GM18505 (cell line): ENCODE measurements at regions not wholly inside any gene's neighbourhood (a gene's known extent, or its start where the extent isn't known, plus 50 kb on each side); places are given as distances from the start of the nearest gene placed in this dataset.
"Not testable (repeated sequence)": the region's sequence is repeated elsewhere in the genome, so short reads cannot be mapped to it uniquely, and the experiment has no call there.

Experiments used
- ATAC-seq: cut with Tn5 transposase; IDR thresholded peaks from one replicate; pipeline ENCODE4 v1.9.1; 2021; ENCODE audit not compliant: unreplicated experiment
- POLR2A ChIP-seq: IDR thresholded peaks from 4 replicates; pipeline ENCODE4 v1.6.1; 2011; ENCODE audit warnings: borderline replicate concordance; ENCODE audit not compliant: insufficient read depth, insufficient read length; ENCODE audit errors: extremely low read depth

DNA sequence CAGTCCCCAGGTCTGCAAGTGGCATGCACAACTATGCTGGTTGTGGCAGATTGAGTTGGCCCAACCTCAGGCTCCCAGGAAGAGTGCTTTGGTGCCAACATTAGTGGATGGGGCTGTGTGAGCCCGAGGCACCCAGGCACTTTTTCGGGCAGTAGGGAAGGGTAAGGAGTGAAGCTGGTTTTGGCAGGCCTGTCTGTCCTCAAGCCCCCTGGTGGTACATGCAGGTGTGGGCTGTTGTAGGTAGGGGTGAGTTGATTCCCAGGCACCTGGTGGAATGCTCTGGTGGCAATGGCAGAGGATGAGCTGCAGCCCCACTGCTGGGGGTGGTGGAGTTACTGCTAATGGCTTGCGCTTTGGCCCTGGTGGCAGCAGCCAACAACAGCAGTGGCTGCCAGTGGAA, 723.7 kb upstream of the SLITRK1 start:
- ATAC-seq, result no peak
- TF ChIP-seq POLR2A, result no peak

DNA sequence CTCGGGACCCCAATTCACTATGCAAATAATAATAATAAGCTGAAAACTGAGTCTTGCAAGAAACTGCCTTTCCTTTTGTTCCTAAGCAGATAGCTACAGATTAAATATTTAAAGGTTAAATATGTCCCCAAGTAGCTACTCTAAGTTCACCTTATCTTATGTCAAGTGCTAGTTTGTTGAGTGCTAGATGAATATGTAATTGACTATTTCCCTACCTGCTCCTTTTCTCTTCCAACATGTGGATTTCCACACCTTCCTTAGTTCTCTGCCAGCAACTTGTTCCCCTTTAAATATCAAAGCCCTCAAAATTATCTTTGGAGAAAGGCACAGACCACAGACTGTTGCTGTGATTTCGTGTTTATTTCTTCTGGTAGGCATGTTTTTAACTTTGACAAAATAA, 709.2 kb upstream of the SLITRK1 start:
- no peak for TF ChIP-seq POLR2A
- ATAC-seq, result no peak

DNA sequence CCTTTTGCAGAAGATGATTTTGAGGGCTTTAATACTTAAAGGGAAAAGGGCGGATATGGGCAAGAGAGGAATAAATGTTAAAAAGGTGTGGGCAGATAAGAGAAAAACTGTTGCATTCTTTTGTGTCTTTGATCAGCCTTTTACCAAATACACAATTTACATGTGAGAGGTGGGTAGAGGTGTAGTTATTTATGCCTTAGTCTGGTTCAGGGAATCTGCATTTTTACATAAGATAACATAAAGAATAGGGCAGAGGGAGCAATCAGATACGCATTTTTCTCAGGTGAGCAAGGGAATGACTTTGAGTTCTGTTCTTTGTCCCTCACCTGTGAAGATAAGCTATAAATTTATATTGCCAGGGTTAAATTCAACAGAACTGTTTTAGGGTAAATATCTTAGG, 708.4 kb upstream of the SLITRK1 start:
- TF ChIP-seq POLR2A, result no peak
- ATAC-seq, result no peak

DNA sequence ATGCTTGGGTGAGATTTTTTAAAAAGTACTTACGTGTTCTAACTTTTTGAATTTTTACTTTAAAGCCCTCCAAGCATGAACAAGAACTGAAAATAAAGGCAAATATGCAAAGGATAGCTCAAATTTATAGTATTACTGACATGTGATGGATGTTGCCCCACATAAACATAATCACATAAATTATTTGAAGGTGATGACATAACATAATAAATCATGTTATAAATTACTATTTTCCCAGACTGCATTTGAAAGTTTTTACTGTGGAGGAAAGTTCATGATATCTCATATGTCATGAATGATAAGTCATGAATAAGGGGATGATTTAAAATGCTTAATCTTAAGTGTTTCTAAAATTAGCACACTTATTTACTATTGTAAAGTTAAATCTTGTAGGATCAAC, 705.7 kb upstream of the SLITRK1 start:
- ATAC-seq, result no peak
- no peak for TF ChIP-seq POLR2A

DNA sequence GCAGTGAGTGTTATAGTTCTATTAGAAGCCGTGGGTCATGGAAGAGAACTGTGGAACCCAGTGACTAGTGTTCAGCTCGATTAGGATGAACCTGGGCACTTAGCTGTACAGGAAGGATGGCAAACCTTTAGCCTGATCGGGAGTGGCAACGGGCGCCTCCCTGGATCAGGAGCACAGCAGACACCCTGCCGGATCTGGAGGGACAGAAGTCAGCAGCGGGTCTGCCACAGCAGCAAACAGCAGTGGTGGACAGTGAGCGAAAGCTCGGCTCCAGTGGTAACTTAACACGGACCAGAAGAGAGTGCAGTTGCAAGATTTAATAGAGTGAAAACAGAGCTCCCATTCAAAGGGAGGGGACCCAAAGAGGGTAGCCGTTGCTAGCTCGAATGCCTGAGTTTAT, 697.6 kb upstream of the SLITRK1 start:
- ATAC-seq, result not testable (repeated sequence)

DNA sequence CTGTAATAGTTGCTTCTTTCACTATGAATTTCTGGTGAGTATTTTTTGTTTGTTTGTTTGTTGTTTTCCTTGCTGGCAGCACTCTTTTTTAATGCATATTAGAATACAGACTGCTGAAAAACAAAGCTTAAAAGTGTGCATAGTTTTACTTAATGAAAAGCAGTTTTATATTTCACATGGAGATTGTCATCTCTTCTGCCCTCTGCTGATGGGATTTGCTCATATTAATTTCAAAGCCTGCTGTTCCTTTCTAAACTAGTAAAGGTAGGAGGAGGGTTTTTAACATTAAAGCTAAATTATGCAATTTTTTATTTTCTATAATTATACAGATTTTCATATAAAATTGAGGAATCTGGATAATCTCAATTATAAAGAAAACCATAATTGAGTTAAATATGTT, 692.6 kb upstream of the SLITRK1 start:
- ATAC-seq, result no peak
- TF ChIP-seq POLR2A, result no peak

DNA sequence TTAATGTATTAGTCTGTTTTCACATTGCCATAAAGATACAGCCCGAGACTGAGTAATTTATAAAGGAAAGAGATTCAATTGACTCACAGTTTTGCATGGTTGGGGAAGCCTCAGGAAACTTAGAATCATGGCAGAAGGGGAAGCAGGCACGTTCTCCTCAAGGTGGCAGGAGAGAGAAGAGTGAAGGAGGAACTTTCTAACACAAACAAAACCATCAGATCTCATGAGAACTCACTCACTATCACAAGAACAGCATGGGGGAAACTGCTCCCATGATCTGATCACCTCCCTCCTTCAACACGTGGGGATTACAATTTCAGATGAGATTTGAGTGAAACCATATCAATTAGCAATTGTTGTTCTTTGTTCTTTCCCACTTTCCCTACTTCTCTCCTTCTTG, 689.0 kb upstream of the SLITRK1 start:
- TF ChIP-seq POLR2A, result no peak
- ATAC-seq, result no peak

DNA sequence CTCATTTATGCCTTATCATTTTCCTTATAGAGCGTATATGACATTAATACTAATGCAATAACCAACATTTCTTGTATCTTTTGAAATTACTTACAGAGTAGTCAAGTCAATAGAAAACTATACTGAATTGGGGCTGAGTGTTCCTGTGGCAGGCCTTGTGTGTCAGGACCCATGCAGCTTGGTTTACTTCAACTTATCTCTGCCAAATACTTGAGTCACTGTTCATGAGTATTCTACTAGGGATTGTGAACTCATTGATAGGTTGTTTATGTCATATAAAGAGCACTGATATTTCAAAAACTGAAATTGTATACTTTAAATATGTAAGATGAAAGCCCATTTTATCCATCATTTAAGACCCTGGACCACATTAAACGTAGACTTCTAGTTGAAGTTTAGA, 688.6 kb upstream of the SLITRK1 start:
- TF ChIP-seq POLR2A, result no peak
- ATAC-seq, result no peak

DNA sequence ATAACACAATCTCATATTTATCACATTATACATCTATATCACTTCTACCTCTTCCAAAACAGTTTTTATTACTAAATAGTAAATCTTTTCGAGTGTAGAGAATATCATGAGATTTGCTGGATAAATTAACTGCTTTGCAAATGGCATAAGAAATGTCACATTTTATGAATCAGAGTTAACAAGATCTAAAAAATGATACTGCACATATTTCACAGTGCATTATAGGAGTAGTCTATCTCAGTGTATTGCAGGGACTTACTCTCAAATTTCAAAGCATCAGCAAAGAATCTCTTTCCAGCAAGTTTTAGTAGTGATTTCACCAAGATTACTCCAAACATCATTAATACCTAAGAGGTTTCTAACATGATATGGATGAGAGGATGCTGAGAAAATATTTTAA, 687.1 kb upstream of the SLITRK1 start:
- no peak for TF ChIP-seq POLR2A
- no peak for ATAC-seq

DNA sequence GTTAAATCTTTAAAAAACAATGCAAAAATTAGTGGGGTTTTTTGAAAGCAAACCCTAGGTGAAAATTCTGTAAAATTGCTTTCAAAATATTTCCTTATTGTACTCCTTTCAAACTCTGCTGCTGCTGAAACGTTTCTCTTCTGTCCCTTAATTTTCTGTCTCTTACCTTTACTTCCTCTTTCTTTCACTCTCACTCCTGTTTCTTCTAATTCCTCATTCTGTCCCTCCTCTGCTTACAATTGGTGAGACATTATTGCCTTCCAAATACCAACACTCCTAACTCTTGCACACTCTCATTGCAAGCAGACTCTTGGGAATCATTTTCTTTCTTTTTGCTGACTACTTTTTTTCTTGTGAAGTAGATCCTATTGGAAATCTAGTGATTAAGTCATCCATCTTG, 685.6 kb upstream of the SLITRK1 start:
- ATAC-seq, result no peak

DNA sequence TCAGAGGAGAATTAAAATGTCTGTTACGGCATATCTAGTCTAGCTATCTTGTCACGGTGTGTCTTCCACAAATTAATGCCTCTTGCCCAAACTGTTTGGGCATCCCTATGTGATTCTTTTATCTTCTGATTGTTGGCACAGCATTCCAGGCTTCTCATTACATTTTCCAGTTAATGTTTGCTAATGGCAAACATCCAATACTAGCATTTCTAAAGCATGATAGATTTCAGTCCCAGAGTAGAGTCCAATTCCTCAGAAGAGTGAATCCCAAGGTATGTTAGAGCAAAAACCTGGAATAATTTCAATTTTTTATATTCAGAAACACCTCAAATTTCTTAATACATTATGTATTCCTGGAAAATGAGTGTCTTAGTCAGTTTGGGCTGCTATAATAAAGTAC, 684.5 kb upstream of the SLITRK1 start:
- no peak for ATAC-seq
- TF ChIP-seq POLR2A, result no peak

More for the DNA sequence above, 685.6 kb upstream of the SLITRK1 start:
- TF ChIP-seq POLR2A, result no peak

DNA sequence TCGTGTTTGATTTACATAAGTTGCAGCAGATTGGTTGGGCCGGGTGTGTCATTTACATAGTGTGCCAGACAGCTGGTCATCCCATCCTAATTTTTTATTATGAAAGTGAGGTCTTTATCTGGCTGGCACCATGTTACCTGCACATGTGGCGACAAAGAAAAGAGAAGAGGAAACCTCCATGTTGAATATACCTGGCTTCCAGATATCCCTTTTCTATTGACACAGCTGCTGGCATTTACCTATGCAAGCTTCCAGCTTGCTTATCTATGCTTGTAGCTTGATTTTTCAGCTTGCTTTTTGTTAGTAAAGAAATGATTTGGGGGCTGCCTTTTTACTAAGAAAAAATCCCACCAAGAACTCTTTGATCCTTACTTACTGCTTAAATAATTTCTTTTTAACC, 681.3 kb upstream of the SLITRK1 start:
- ATAC-seq, result no peak
- no peak for TF ChIP-seq POLR2A

DNA sequence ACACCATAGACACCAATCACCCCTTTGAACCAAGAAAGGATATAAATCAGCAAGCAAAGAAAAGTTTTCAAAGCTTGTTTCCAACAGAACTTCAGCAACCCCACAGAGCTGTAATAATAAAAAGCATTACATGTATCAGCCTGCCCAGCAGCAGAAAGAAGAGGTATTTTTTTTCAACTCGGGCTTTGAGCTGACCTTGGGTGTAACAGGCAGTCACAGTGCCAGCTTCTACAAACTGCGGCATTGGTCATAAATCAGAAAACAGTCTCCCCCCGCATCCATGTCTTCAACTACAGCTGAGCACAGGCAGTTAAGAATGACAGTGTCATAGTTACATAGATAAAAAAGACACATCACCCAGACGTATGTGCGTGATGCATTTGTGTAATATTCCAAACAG, 671.0 kb upstream of the SLITRK1 start:
- no peak for ATAC-seq
- no peak for TF ChIP-seq POLR2A

DNA sequence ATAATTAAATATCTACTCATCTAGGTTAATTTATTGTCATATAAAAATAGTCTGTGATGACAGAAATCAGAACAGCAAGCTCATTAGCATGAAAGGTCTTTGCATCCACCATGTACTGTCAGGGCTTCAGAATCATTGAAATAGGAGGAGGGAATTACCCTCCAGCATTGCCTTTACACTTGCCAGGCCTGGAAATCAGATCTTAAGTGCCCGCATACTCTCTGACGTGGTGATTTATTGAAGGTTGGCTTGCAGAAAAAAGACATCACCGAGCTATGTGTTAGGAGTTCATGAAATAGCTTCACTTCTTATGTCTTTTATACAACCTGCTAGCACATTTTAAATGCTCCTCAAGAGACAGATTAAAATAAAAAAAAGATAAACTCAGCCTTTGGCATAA, 661.7 kb upstream of the SLITRK1 start:
- no peak for ATAC-seq
- TF ChIP-seq POLR2A, result no peak

DNA sequence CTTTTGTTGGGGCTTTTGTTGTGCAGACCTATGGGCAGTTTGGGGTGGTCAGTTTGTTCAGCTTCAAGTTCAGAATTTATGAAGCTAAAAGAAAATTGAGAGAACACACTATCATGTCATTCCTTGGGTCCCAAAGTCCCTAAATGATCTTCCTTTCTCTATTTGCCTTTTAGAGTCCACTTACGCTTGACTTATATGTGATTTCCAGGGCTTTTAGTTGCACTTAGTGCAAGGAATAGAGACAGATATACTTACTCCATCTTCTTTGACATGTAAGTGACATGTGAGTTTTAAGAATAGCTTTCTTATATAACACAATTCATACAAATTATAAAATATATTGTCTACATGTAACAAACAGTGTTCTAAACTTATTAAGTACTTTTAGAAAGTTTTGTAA, 660.1 kb upstream of the SLITRK1 start:
- ATAC-seq, result no peak
- TF ChIP-seq POLR2A, result no peak
